ENCODE measurements at regions not wholly inside any gene's neighbourhood (a gene's known extent, or its start where the extent isn't known, plus 50 kb on each side); places are given as distances from the start of the nearest gene placed in this dataset.

DNA sequence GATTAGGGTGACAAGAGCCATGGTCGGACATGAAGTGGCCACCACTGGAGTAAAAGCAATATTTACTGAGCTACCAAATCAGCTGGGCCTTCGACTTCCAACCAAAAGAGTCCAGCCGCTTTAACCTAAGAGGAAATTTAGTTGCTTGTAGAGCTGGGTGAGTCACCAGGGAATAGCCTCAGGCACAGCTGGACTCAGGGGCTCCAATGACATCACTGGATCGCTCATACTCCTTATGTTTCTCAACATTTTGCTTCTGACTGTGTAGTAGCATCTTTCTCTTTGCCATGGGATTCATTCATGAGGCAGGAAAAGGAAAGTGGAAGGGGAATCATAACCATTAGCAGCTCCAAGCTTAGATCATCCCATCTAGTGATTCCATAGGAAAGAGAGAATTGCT is 664.4 kb downstream of the MATN1 start:
- peak; percentile 96 for DNase-seq (ENCODE audit: low read depth)

DNA sequence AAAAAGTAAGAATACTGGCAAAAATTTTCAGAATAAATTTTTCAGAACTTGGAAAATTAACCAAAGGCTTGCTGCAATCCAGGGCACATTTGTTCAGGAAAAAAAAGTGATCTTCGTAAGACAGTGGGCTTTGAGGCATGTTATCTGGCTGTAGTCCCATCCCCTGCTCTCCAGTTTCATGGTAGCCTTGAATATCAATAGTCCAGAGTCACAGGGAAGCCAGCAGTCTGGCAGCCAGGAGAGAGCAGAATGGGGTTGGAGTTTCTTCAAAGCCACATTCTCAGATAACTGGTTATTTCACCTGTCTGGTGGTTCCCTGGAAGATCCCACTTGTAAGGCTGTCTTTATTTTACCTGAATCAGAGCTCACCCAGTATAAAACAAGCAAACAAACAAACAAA is 669.3 kb downstream of the MATN1 start:
- DNase-seq (ENCODE audit: low read depth) = no peak

DNA sequence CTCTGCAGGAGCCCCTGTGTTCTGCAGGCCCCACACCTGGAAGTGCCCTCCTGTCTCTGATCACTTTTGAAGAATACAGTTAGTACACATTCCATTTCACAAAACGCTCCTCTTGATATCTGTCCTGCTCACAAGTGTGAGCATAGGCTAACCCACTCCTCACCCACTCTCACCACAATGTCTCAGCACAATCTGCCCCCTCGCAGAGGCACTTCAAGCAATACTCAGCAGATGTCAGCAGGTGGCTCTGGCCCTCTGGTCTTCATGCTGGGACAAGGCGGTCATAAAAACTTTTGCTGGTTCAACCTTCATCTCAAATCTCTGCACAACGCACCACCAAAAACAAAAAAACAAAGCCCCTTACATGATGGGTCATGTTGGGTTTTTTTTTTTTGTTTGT is 671.2 kb downstream of the MATN1 start:
- DNase-seq (ENCODE audit: low read depth) = no peak

DNA sequence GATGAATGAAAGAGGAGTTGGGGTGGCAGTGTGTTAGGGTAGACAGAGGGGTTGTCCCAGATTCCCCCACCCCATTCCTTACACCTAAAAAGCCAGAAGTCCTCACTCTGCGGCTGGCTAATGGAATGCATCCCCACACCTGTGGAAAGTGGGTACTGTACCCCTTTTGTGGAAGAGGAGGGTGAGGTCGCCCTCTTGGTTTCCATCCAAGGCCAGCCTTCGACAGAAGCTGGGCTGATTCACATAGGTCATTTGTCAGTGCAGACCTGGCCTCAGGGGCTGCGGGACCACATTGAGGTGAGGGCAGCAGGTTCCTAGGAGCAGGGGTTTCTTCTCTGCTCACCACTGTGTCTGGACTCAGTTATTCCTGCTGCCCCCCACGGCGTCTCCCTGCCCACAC is 671.6 kb downstream of the MATN1 start:
- DNase-seq (ENCODE audit: low read depth) = no peak

DNA sequence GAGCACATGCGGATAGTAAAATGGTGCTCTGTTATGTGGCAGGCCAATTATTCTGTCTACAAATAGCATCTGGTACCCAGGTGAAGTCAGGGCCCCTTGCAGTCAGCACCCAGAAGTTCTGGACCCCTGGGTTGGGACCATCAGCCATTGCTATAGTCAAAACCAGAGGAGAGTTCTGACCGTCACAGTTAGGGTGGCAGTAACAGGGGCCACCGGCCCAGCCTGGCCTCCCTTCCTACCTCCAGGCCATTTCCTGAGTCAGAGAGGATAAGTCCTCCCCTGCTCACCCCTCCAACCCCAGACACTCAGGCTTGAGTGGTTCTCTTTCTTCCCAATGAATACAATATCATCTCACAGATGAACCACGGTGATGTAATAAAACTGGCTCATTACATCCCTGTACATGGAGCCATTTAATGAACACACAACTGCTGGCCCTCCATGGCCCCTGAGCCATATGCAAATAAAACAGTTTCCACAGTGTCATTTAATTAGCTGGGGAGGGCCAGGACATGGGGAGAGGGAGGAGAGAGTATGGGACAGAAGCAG is 673.6 kb downstream of the MATN1 start:
- no peak for DNase-seq (ENCODE audit: low read depth)

DNA sequence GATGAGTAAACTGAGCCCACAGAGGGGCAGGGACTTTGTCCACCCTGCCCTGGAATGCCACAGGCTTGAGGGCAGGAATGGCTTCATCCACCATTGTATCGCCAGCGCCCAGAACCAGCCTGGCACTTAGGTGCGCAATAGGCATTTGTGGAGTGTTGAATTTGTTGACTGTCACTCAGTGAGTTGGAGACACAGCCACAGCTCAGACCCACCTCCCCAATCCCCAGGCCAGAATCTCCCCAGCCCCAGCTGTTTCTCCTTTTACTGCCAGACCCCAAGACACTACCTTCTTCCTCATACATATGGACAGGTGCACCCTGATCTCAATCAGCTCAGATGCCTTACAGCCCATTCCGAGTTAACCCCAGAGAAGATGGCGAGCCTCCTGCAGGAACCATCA is 674.5 kb downstream of the MATN1 start:
- DNase-seq (ENCODE audit: low read depth) = no peak

DNA sequence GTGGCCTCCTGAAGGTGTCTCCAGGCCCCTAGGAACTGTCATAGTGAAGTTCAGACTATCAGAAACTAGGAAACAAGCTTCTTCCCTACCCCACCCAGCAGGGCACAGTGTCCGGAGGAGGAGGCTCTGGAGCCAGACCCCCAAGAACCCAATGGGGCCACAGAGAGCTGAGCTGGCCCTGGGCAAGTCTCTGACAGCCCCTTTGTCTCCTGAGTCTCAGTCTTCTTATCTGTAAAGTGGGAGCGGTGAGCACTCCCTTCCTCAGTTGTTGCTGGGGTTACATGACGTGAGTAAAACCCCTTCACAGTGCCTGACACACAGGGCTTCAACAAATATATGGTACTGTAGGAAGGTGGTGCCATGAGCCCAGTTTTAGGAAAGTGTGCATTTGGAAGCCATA is 675.8 kb downstream of the MATN1 start:
- DNase-seq (ENCODE audit: low read depth) = no peak

DNA sequence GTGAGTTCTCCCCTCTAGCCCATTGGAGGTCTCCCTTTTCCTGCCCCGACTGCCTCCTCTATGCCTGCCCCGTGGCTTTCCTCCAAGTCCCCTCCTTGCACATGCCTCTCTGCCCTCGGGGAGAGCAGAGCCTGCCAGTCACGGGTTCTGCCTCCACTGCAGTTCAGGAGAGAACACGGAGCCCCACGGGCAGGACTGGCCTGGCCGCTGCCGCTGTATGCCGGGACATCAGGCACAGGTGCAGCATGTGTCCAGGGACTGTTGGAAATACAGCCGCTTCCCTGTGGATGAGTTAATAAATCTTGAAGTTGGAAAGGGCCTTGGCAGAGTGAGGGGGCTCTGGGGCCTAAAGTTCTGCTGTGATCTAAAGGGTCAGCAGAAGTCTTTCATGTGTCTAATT is 676.6 kb downstream of the MATN1 start:
- DNase-seq (ENCODE audit: low read depth) = no peak

DNA sequence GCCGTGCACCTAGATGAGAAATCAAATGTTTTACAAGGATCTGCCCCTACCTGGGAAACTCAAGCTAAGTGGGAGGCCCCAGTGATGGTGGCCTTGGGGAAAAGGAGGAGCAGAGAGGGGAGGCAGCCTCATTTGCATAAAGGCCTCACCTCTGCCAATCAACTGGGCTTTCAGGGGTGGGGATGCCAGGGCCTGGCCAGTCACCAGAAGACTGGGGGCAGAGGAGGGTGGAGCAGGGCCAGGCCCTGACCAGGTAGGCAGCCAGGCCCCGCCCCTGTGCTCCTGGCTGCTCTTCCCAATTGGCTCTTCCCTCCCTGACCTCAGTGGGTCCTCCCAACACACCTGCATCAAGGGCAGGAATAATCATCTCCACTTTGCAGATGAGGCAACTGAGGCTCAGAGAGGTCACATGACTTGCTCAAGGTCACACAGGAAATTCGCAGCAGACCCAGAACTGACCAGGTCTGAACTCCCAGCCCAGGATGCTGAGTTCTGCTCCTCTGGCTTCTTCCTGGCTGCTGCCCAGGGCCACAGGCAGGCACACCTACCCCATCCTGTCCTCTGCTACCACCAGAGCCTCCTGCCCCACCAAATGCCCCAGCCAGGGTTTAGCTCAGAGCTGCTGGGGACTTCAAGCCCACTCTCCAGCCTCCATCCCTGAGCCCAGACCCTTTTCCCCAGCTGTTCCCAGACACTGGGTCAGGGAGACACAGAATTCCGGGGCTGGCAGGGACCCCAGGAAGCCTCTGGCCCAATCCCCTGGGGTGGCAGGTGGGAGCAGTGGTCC is 677.9 kb downstream of the MATN1 start:
- DNase-seq (ENCODE audit: low read depth) = no peak

DNA sequence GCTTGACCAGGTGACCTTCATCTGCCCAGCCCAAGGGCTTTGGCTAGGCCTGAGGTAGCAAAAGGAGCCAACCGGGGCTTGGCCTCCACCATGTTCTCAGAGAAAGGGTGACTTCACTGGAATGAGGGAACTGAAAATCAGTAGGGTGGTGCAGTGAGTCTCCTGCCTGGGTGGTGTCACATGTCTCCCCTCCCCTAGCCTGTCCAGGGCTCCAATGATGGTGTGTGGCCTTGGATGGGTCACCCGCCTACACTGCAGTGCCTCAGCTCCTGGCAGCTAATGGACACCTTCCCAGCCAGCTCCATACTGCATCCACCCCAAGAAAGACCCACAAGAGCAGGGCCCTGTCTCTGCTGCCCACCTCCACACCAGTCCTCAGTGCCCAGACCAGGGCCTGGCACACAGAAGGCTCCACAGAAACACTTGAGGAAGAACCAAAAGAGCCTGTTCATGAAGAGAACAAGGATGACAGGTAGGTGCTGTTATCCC is 678.7 kb downstream of the MATN1 start:
- DNase-seq (ENCODE audit: low read depth) = no peak

DNA sequence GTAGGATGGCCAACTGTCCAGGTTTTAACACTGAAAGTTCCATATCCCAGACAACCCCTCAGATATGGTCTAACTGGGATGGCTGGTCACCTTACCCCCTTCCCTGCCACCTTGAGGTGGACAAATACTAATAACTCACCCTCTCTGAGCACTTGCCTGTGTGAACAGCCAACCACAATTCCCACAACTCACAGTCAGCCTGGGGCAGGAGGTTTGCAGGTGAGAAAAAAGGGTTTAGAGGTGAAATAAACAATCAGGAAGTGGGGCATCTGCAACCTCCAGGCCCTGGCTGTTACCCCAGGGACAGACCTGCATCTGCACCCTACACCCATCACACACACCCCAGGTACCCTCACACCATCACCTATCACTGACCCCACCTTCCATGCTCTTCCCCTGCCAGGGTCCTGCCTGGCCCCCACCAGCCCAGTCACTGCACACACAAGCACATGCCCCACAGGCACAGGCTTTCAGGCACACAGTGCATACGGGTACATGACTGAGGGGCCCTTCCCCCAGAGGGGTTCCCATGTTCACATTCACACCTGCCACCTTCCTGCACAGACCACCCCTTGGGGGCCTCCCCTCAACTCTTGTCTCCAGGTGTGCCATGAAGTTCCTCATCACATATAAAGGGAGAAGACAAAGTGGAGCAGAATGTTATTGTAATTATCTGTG is 679.5 kb downstream of the MATN1 start:
- DNase-seq (ENCODE audit: low read depth) = no peak

DNA sequence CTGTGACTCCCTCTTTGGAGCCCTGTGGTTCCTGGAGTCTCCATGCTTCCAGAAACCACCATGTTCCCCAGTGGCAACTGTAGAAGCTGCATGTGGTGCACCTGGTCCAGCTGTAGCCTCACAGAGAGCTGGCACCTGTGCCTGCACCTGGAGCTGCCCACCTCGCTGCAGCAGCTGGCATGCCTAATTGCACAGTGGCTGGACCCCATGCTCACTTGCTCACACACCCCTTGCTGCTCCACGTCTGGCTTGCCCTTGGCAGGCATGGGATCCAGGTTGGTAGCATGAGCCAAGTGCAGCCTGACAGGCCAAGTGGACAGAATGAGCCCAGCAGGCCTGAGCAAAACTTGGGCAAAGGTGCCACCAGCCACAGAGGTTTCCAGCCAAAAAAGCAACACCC is 680.1 kb downstream of the MATN1 start:
- DNase-seq (ENCODE audit: low read depth) = no peak

DNA sequence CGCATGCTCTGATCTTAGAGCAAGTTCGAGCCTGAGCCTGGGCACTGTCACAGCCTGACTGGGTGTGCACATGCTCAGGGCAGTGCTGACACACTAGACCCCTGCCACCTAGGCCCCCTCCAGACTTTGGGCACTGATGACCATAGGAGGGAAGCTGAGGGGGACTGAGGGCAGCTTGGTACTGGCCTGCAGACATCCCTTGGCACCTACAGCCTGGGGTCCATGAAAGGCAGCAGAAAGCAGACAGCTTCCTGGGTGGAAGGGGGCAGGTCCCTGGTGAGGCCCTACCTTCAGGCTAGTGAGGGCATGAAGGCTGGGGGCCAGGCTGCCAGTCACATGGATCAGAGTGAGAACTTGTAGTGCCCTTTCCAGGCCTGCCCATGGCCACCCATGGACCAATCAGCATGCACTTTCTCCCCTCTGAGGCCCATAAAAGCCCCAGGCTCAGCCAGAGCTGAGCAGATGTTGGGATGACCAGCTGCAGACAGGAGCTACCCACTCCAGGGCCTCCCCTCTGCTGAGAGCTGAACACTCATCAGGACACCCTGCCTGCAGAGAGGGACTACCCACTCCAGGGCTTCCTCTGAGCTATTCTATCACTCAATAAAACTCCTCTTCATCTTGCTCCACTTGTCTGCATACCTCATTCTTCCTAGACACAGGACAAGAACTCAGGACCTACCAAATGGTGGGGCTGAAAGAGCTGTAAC is 680.8 kb downstream of the MATN1 start:
- no peak for DNase-seq (ENCODE audit: low read depth)

DNA sequence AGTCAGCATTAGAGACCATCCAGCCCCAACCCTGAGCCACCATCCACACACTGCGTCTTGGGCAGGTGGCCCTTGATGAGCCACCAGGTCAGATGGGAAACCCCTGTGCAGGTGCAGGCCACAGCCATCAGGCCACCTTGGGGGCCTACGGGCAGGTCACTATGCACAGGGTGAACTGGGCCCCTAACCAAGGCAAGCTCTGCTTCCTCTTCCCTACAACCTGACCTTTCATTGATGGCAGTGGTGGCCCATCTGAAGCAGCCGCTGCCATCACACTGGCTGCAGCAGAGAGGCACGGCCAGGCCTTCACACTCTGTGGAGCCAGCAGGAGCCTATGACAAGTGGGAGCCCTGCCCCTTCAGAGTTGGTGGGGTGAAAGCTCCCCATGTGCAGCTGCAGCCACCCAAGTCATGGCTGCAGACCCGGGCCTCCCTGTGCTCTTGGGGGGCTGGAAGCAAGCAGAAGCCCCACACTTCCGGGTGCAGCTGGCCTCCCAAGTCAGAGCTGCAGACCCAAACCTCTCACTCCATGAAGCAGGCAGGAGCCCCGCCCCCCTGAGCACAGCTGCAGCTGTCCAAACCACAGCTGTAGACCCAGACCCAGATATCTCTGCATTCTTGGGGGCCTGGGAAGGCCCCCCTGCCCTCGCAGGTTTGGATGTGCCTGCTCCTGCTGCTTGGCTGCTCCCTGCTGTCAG is 681.5 kb downstream of the MATN1 start:
- no peak for DNase-seq (ENCODE audit: low read depth)

DNA sequence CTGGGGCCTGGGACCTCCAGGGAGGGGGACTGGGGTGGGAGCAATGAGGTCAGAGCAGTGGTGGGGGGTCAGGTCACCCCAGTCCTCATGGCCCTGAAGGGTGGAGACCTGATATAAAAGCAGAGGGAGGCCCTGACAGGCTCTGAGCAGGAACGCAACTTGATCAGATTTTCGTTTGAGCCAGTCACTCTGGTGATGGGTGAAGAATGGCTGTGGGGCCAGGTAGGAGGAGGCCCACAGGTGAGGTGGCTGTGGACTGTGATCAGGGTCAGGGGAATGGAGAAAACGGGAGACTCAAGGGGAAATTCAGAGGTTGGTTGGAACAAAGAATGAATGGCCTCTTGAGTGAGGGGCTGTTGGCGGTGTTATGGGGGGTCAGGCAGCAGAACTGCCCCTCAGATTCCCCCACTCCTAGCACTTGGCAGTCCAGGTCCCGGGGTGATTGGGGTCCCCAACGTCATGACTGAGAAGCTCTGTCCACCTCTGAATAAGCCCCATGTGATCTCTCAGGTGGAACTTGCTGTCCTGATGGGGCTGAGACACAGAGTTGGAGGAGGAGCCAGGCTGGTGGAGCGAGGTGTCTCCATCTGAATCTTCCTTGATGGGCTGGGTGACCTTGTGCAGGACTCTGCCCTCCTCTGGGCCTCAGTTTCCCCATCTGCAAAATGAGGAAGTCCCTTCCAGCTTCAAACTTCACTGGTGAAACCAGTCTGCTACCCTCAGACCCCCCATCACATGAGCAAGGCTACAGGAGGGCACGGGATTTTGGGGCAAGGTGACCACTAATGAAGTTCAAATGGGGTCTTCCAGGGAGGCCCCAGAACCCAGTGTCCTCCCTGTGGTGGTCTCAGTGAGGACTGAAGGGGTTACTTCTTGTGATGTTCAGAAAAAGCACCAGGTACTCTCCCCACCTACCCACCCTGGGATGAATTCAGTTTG is 683.0 kb downstream of the MATN1 start:
- no peak for DNase-seq (ENCODE audit: low read depth)

DNA sequence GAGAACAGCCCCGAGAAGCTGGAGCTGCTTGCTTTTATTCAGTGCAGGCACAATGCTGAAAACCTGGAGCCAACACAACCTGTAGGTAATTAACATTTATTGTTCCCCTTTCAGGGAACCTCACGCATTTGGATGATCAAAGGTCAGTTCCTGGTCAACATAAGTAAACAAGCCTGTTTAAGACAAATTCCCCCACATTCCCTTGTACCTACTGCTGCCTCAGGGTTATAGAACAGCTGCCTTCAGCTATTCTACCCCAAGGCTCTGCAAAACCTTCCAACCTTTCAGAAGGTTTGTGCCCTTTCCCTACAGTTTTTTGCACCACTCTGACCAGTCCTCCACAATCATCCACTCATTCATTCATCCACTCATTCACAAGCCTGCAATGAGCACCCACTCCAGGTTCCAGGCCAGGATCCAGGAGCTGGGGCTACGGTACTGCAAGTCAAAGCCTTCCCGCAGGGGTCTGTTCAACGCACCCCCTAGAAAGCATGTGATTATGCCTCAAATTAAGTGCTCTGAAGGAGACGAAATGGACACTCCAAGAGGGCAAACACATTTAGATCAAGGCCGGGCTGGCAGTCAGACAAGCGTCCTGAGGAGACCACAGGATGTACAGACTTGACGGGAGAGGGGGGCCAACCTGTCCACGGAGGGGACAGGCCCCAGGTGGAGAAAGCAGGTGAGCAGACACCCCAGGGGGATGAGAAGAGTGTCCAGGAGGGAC is 683.9 kb downstream of the MATN1 start:
- no peak for DNase-seq (ENCODE audit: low read depth)

DNA sequence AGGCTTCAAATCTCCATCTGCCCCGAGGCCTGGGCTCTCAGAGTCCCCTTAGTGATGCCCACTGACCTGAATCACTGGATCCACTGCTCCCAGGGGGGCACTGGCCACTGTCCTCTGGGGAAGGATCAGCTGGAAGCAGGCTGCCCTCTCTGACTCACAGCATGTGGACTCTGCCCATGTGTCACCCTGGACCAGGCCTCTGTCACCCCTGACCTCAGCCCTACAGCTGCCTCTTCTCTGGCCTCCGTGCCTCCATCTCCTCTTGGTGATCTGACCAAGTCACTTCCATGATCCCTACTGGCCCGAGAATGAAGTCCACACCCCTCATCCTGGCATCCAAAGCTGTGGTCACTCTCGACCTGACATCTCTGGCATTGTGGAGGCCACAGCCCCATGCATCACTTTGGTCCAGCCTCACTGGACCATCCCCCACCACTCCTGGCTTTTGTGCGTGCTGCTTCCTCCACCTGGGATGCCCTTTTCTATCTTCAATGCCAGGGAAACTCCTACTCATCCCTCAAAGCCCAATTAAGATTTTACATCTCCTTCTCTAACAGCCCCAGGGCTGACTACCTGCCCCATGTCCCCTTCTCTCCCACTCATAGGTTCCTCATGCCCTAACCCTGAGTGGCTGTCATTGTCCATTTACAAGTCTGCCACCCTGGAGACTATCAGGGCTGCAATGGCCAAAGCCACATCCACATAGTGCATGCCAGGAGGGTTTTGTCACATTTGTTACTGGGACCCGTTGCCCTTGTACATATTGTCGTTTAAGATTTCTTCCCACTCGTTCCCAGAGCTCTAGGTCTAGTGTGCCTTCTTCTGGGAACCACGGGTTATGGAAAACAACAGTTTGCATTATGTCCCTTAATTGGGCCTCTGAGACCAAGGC is 685.0 kb downstream of the MATN1 start:
- no peak for DNase-seq (ENCODE audit: low read depth)

DNA sequence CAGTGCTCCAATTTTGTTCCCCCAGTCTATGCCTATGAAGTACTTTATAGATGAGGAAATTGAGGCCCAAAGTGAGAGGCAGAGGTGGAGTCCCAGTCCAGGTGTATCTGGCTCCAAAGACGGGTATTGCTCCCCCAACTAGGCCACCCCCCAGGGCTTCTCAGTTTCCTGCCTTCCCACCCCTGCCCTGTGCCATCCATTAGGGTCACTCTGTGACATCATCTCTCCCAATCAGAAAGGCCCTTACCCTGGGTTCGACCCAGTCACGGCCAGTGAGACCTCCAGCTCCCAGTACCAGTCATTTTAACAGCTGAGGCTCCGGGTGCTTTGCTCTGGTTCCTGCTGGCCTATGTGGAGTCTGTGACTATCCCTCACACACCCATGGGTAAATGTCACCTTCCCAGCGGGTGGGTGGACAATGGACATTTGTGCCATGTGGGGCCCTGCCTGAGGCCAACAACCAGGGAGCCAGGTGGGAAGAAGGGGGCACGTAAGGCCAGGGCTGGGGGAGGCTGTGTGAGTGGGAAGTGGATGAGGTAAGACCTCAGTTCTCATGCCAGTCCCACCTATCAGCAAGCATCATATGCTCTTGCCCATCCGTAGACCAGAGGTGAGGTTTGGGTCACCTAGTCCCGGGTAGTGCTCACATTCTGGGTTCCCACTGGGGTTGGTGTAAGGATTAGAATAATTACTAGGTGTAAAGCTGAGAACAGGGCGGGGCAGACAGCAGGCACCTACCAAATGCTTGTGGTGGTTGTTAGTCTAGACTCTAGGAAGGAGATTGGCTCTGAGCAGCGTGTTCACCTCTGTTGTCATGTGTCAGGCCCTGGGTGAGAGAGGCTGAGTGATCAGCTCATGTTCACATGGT is 685.9 kb downstream of the MATN1 start:
- no peak for DNase-seq (ENCODE audit: low read depth)

Data from M059J (cell line).